H54 (cell line): ENCODE measurements at regions not wholly inside any gene's neighbourhood (a gene's known extent, or its start where the extent isn't known, plus 50 kb on each side); places are given as distances from the start of the nearest gene placed in this dataset.

Source experiments
- DNase-seq: peaks from one replicate; pipeline ENCODE4 v3.0.0; 2011; ENCODE audit warnings: low spot score, mixed read lengths; ENCODE audit not compliant: insufficient read length
- FAIRE-seq: peaks from 3 replicates; lab custom pipeline; 2011; peaks lifted over from hg19 to GRCh38; lab: Jason Lieb, UNC
- POLR2A ChIP-seq: IDR thresholded peaks from 2 replicates; pipeline ENCODE4 v1.6.1; 2011; ENCODE audit warnings: low read depth, mild to moderate bottlenecking, low read length

GRCh38 chr15:98582900-98583554 lies 65.3 kb upstream of the IGF1R start:
- no peak for DNase-seq
- TF ChIP-seq POLR2A, result no peak
- no peak for FAIRE-seq

- FAIRE-seq (no peak), DNase-seq (no peak)
- no peak for TF ChIP-seq POLR2A
Observed at GRCh38 chr15:98583771-98584430, 64.4 kb upstream of the IGF1R start.

- DNase-seq (no peak), FAIRE-seq (no peak)
- no peak for TF ChIP-seq POLR2A
Observed at GRCh38 chr15:98586066-98586465, 62.3 kb upstream of the IGF1R start.

GRCh38 chr15:98592136-98592535 lies 56.2 kb upstream of the IGF1R start:
- FAIRE-seq (no peak), DNase-seq (no peak)
- no peak for TF ChIP-seq POLR2A

- no peak for TF ChIP-seq POLR2A
- FAIRE-seq, result no peak
Observed at GRCh38 chr15:98596131-98596530, 52.2 kb upstream of the IGF1R start.

GRCh38 chr15:98596885-98597392 lies 51.4 kb upstream of the IGF1R start:
- no peak for TF ChIP-seq POLR2A
- FAIRE-seq (no peak), DNase-seq (no peak)

More at GRCh38 chr15:98596131-98596530, 52.2 kb upstream of the IGF1R start:
- DNase-seq, result no peak

- DNase-seq, result no peak
- FAIRE-seq, result no peak
- no peak for TF ChIP-seq POLR2A
Observed at GRCh38 chr15:98597666-98598065, 50.7 kb upstream of the IGF1R start.
